SKM-1 treated with dmso at 0.1 percent for 144 hours (cell line): ENCODE measurements at regions not wholly inside any gene's neighbourhood (a gene's known extent, or its start where the extent isn't known, plus 50 kb on each side); places are given as distances from the start of the nearest gene placed in this dataset.

Experiments
- DNase-seq: peaks from one replicate; lab custom pipeline; 2025; ENCODE audit not compliant: unreplicated experiment; lab: John Stamatoyannopoulos, UW

DNA sequence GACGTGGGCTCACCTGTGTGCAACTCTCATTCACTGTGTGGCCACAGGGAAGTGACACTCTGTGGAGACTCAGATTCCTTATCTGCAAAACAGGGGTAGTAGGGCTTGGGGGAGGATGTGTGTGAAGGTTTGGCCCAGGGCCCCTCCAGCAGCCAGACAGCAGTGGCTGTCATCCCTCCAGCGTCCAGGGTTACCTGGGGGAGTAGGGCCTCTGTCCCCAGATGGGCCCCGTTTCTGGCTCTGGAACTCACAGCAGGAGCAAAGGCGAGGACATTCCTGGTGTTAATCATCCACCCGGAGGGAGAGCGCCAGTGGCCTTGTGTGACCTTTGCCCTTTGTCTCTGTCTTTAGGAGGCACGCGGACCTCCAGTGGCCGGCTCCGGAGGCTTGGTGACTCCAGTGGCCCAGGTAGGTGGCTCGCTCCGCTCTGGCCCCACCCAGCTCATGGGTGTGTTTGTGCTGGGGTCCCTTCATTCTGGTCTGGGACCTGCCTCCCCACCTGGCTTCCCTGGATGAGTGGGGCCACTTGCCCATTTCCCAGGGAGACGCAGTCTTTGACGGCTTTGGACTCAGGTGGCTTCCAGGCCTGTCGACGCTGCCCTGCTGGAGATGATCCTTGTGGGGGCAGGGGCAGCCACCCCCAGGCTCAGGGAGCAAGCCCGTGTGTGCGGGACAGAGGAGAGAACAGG lies 166.2 kb downstream of the SEC14L1 start:
- DNase-seq: no peak

DNA sequence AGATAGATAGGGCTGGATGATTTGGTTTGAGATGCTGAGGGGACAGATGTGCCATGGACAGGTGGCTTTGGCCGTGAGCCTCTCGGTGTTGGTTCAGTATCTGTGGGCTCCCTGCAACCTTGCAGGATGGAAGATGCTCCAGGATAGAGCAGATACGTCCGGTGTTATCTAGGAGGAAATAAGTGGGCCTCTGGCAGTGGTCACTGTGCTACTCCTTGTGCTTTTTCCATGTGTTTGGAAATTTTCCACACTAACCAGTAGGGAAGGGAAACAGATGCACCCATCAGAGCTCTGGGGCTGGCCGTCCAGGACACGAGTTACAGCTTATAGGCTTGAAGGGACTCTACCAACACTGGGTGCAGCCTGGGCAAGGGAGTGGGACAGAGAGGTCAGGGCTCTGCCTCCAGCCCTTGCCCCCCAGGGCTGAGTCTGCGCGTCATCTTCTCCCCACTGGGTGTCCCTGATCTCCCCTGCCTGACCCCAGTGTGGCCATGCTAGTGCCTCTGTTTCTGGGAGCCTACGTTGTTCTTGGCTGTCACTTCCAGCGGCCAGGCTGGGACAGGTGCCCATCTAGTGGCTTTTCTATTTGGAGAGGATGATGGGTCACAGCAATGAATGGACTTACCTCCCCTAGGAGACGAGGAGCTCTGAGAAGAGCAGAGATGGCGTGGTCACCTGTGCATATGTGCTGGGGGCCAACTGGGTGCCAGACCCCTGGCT lies 166.9 kb downstream of the SEC14L1 start:
- no peak for DNase-seq

DNA sequence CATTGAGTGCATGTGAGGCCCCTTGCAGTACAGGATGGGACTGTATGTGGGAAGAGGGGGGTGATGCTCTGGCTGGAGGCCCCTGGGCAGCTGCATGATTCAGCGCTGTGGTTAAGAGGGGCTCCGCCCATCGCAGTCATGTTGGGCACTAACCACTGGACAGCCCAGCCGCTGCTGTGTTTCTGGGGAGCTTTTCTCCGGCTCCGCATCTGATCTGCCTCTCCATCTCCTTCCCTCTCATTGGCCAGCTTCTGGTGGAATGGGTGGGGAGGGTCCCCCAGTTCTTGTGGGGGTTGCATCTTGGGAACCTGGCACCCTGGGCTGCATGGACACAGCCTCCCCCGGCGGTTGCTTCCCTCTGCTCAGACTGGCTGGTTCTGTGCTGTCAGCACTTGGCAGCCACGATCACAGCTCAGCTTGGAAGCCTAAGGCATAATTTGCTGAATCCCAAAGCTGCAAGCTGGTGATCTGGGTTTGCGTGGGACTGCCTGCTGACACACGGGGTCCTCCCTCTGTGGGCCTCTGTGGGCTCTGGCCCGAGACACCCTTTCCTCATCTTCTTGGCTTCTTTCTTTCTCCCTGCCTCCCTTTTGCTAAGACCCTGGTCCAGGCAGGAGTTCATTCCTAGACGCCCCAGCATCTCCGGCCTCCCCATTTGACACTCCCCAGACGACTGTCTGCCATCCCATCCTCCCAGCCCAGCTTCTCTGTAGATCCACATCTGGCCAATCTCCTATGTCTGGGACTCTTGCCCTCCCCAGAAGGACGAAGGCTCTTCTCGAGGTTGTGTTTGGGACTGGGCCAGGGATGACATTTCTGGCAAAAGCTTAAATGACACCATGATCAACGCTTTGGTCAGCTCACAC lies 168.3 kb downstream of the SEC14L1 start:
- DNase-seq: no peak

DNA sequence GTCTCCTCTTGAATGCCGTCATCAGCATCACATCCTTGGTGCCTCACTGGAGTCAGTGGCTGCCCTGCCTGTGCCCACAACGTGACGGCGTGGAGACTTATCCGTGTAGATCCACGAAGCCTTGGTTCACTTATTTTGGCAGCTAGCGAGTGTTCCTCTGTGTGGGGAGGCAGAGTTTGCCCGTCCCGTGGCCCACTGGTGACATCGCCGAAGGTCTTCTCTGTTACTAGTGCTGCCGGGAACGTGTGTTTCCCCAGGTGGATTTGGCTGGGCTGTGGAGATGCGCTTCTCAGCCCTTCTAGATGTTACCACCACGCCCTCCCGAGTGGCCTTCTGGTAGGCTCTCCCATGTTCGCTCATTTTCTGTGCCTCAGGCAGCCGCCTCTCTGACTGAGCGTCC lies 169.6 kb downstream of the SEC14L1 start:
- DNase-seq: no peak

DNA sequence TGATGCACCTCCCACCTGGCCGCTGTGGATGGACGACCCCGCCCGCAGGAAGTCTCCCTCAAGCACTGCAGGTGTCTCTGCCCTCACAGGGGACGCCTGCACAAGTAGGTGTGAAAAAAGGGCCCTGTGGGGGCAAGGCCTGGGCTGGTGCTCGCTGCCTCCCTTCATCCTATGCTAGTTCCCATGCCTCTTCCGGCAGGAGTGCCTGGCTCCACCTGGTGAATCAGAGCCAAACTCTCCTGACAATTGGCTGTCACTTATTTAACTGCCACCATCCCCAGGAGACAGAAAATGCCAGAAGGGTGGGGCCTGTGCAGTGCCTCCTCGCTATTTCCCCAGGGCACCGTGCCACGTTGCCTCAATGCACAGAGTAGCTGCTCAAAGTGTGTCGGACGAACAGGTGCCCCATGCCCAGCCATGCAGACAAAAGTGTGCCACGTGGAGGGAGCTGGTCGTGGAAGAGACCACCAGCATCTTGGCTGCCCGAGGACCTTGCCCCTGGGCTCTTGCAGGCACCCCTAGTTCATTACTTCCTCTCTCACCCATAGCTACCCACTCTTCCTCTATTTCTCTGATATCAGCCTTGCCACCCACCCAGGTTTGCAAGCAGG lies 170.7 kb downstream of the SEC14L1 start:
- no peak for DNase-seq

DNA sequence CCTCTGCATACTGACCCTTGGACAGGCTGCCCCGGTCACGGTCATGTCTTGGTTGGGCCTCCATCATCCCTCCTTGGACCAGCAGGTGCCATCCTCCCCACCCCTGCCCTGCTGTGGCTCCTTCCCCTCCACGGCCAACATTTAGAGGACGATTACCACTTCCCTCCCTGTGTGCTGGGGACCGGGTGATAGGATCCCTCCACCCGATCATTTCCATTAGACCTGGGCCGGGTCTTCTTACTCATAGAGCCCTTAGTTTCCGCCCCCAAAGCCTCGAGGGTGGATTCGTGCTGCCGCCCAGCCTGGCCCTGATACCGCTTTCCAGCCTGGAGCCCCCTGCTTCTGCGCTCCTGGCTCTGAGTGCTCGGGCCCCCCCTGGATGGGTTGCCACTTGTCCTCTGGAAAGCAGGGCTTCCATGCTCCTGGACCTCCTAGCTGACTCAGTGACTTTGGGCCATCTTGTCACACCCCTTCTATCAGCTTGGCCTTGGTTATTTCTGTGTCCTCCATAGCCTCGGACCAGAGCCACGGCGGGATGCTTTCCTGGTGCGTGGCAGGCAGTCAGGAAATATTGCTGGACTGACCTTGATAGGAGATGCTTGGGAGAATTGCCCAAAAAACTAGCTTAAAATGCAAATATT lies 171.4 kb downstream of the SEC14L1 start:
- no peak for DNase-seq

DNA sequence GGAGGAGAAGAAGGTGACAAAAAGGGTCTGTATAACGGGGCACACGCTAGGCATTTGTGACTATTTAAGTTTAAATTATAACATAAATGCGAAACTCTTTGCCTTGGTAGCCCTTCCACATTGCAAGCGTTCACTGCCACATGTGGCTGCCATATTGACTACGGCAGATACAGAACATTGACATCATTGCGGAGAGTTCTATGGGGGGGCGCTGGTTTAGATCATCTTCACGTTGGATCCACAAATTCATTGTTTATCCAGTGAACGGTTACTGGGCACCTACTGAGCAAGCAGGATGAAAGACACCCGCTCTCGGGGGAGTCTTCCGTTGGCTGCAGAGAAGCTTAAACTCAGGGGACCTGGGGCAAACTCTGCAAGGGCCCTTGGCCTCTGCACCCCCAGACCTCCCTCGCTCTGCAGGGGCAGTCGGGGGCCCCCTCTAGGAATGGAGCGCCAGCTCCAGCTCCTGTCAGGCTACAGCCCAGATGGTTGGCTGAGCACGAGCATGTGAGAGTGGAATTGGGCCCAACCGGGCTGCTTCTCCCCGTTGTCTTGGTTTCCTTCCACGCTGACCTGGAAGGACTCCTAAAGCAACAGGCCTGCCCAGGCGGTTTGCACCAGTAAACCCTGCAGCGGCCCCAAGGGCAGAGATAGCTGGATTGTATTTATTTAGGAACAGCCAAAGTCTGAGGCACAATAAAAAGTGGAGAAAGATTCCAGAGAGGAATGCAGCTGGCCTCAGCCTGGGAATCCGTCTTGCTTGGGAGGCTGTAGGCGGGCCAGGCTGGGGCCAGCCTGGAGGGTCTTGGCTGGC lies 172.2 kb downstream of the SEC14L1 start:
- no peak for DNase-seq

DNA sequence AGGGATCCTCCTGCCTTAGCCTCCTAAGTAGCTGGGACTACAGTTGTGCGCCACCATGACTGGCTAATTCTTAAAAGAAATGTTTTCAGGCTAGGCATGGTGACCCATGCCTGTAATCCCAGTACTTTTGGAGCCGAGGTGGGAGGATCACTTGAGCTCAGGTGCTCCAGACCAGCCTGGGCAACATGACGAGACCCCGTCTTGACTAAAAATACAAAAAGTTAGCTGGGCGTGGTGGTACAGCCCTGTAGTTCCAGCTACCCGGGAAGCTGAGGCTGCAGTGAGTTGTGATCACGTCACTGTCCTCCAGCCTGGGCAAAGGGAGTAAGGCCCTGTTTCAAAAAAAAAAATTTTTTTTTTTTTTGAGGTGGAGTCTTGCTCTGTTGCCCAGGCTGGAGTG lies 173.1 kb downstream of the SEC14L1 start:
- DNase-seq: no peak

DNA sequence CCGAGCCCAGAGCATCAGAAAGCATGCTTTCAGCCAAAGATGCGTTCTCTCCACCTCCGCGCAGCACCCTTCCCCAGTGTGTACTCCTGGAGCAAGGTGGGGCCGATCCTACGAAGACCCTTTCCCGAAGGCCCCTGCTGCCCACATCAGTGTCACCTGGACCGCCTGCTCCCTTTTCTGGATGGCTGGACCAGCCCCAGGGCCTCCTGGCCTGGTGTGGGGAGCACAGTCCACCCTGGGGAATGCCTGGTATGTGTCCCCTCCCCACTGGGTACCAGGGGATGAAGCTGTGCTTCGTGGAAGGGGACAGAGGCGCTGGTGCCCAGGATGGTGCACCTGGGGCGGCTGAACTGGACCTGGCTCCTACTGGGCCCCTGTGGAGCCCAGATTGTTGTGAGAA lies 173.8 kb downstream of the SEC14L1 start:
- DNase-seq: no peak

DNA sequence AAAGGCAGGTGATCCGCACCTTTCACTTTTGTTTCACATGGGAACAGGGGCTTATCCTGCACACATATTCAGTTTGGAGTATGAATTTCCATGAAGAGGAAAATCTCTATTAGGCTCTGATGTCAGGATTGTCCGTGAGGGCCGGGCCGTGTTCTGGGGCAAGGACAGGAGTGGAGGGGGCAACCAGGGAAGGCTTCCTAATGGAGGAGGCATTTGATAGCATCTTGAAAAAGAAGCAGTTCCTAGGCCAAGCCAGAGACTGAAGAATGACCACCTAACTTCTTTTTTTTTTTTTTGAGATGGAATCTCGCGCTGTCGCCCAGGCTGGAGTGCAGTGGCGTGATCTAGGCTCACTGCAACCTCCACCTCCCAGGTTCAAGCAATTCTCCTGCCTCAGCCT lies 174.2 kb downstream of the SEC14L1 start:
- no peak for DNase-seq

DNA sequence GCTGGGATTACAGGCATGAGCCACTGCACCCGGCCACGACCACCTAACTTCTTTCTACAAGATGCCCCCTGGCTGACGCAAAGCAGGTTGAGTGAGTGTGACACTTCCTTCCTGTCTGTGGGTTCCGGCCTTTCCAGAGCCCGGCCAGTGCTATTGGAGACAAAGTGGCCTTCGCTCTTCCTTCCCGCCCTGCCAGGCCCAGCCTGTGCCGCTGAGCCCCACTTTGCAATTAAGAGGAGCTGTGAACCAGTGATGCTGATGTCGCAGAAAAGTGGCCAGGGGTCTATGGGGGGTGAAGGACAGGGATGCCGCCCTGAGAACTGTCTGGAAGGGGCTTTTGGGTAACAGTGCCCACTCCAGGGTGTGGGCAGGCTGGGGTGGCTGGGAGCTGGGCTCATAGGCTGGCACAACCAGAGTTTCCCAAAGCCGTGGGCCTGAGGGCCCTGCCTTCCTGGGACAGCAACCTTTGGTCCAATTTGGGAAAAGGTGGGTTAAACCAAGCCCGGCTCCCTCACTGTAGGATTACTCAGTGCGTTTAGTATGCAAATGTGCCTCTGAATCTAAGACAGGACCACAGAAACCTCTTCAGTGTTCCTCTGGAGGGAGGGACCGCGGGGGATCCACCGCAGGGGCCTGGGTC lies 174.9 kb downstream of the SEC14L1 start:
- DNase-seq: no peak

DNA sequence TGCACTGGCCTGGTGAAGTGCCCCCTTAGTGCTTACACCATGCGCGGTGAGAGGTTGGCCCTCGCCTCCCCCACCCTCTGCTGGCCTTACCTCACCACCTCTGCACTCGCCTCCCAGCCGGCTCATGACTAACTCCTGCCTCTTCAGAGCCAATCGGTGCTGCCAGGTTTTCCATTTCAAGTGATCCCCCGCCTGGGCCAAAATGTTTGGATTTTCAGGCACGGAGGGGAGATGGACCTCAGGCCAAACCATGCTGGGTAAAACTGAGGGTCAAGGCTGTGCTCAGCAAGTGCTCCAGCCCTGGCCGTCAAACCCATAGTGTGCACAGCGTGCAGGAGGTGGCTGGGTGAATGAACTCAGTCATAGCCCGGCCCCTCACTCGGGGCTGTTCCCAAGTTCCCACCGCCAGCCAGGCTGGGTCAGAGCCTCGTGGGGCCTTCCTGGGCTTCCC lies 175.4 kb downstream of the SEC14L1 start:
- DNase-seq: no peak

DNA sequence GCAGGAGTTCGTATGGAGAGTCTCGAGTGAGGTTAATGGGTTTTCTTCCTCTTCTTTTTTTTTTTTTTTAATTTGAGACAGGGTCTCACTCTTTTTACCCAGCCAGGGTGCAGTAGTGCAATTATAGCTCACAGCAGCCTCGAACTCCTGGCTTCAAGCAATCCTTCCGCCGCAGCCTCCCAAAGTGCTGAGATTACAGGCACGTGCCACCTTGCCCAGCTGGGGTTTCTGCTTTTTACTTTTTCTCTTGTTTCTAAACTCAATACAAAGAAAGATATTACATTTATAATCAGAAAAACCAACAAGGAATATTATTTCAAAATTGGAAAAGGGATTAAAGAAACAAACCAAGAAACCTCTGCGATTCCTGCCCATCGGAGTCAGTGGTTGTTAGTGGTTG lies 175.9 kb downstream of the SEC14L1 start:
- no peak for DNase-seq

DNA sequence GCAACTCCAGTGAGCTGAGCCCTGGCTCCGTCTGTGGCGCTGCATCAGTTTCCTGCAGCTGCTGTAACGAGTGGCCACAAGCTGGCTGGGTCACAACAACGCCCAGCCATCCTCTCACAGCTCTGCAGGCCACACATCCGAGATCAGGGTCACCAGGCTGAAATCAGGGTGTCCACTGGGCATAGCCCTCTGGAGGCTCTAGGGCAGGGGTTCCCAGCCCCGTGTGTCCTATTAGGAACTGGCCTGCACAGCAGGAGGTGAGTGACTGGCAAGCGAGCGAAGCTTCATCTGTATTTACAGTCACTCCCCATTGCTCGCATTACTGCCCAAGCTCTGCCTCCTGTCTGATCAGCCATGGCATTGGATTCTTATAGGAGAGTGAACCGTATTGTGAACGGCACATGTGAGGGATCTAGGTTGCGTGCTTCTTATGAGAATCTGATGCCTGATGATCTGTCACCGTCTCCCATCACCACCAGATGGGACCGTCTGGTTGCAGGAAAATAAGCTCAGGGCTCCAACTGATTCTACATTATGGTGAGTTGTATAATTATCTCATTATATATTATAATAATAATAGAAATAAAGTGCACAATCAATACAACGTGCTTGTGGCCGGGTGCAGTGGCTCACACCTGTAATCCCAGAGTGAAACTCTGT lies 176.5 kb downstream of the SEC14L1 start:
- no peak for DNase-seq

DNA sequence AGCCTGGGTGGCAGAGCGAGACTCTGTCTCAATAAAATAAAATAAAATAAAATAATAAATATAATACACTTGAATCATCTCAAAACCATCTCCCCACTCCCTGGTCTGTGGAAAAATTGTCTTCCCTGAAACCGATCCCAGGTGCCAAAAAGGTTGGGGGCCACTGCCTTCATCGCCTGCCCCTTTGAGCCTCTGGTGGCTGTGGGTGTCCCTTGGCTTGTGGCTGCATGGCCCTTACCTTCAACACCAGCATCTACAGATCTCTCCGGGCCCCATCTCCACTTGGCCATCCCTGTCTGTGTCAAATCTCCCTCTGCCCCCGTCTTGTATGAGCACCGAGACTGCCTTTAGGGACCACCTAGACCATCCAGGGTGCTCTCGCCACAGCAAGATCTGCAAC lies 177.3 kb downstream of the SEC14L1 start:
- DNase-seq: no peak

DNA sequence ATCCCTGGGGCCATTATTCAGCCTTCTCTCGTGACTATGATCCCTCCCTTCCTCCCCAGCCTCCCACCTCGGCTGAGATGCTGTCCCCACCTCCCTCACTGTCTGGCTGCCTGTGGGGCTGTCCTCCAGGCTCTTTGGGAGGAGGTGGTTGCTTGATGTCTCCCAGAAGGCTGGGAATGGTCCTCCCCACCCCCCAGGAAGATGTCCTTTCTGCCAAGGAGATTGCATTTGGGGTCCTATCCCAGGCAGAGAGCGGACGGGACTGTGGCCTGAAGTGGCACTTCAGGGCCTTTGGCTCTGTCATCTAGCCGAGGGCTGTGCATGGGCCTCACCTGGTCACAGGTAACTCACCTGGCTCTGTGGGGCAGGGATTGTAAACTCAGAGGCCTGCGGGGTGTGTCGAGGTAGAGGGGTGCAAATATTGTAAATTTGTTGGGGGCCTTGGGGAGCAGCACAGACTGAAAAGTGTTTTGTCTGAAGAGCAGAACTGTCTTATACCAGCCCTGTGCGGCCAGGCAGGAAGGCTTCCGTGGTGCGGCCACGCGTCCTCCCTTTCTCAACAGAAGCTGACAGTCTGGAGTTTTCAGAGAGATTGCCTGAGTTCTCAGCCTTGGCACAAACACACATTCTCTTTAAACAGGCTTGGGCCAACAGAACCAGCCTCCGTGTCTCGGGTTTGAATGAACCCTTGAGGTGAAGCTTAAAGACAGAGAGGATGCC lies 177.9 kb downstream of the SEC14L1 start:
- DNase-seq: no peak

DNA sequence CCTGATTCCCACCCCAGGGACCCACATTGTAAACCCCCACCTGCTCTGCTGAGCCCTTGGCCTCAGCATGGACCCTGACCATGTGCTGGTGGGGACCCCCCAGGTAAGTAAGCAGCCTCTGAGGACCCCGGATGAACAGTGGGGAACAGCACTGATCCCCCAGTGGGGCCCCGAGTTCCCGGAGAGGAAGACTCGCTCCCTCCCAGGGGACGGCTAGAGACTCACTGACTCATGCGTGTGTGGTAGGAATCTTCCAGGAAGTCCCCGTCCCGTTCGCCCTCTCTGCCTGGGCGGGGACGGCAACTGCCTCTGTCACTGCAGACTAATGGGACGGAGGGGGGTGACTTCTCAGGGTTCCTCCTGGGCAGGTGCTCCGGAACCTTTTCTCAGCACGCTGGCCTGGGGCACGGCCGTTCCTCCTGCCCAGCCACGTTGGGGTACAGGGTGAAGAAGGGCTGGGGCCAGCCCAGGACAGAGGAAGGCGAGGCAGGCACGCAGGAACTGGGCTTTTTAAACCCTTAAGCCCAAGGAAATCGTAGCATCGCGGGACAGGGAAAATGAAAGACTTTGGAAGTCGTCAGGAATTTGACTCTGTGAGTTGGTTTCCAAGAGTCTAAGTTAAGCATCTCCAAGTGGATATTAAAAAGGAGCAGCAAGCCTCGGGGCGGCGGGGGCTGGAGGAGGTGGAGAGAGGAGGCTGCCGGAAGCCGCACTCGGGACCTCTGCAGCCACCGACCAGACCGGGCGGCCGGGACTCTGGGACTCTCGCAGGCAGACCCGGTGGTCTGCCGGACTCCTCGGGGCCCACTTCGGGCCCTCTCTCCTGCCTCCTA lies 178.7 kb downstream of the SEC14L1 start:
- peak; percentile 75 for DNase-seq

DNA sequence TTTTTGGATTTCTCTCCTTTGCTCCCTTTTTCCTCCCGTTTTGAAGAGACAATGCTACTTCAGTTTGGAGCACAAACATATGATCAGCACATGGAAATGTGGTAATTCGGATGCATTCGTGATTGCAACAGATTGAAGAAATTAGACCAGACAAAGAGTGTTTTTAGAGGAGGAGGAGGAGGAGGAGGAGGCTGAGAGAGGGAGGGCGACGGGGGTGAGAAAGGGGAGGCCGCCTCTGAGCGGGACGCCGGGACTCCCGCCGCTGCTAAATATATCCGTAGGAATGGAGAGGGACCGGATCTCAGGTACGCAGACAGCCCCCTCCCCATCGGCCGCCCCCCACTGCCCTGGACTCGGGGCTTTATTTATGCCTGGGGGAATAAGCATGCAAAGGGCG lies 179.3 kb downstream of the SEC14L1 start:
- DNase-seq: peak; percentile 58
